ENCODE measurements at regions not wholly inside any gene's neighbourhood (a gene's known extent, or its start where the extent isn't known, plus 50 kb on each side); places are given as distances from the start of the nearest gene placed in this dataset.

DNA sequence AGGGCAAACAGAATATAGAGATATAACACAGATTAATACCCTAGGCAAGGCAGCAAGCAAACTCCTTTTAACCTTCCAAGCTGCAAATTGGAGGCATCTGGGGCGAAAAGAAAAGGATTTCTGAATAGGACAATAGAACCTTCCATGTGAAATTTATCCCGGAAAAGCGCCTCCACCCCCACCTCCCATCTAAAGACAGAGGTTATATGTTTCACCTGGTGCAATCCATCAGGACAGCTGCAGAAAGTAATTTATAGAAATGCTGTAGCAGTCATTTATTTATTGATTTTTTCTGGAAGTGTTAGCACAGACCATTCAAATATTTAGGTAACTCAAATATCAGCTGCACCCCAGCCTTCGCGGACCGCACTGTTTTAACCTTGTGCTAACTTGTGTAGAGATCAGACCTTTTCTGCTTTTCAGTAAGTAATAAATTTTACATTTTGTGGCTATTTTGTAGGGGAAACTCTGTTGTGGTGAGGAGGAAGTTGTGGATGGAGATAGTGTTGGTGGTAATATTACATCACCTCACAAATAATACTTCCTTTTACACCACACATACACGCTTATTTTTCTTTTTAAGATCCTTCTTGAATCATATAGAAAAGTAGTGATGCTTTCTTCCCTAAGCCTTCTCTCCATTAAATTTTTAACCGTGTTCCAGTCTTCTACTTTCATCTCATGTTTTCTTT lies 919.3 kb upstream of the CDH2 start:
- no peak for DNase-seq (ENCODE audit: low read depth in 2 of 2)

DNA sequence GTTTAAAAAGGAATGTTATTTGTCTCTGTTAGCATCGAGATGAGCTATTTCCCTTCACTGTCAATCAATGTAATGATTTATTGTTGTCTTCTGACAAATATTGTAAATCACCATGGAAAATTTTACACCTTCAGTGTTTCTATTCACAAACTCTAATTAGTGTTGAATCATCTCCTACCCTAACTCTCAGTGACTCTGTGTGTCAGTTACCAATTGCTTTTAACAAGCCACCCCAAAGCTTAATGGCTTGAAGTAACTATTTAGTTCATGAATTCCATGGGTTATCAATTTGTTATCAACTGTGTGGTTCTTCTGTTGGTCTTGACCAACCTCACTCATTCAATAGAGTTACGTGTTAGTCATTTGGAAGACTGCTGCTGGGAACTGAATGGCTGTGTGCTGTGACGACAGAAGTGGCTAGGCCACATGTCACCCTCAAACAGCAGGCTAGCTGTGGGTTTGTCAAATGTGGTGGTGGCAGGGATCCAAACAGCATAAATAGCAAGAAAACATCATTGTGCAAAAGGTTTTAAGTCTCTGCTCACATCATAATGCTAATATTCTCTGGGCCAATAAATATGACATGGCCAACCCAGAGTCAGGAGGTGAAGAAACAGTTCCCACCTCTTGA lies 910.8 kb upstream of the CDH2 start:
- DNase-seq (ENCODE audit: low read depth in 2 of 2) = no peak

DNA sequence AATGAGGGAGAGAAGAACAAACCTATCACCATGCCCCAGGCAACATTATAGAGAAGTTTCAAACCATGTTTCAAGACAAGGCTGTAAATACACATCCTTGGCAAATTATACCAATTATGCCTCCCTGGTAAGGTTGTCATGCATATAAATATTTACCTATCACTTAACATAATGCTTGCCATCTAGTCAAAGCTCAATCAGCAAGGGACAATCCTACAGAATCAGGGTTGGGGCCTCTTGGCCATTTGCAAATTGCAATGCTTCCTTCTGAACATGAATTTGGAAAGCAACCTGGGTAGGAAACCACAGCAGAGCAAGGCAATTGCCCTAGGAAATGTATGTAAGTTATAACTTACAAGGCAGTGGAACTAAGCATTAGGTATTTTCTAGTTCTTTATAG lies 907.2 kb upstream of the CDH2 start:
- no peak for DNase-seq (ENCODE audit: low read depth in 2 of 2)

DNA sequence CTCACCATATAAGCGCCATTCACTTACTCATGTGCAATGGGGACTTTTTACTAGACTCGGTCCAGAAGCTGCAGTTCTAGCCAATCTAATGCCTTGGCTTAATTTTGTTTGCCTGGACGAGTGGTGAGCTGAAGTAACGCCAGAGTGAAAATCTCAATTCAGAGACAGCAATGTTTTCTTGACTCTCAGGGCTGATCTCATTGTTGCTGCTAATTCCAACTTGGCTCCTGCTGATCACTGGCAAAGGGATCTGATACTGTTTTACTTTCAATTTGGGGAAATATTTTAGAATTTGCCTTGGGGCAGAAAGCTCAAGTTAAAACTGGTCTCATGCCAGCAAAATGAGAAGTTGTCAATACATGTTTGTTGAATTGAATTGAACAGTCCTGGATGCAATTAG lies 906.6 kb upstream of the CDH2 start:
- DNase-seq (ENCODE audit: low read depth in 2 of 2) = no peak

DNA sequence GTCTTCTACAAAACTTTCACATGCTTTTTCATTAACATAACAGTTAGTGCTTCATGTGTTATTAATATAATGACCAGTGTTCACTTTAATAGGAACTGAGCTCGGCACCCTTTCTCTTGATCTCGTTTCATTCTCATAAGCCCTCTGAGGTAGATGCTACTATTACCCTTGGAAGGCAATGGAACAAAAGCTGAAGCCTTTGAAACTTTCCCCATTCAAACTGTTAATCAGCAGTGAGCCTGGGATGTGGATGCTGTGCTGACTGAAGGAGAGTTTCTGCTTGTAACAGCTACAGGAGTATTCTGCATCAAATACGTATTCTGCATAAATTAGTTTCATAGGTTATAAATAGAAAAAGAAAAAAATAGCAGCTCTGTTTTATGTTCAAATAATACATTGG lies 904.0 kb upstream of the CDH2 start:
- DNase-seq (ENCODE audit: low read depth in 2 of 2) = no peak

DNA sequence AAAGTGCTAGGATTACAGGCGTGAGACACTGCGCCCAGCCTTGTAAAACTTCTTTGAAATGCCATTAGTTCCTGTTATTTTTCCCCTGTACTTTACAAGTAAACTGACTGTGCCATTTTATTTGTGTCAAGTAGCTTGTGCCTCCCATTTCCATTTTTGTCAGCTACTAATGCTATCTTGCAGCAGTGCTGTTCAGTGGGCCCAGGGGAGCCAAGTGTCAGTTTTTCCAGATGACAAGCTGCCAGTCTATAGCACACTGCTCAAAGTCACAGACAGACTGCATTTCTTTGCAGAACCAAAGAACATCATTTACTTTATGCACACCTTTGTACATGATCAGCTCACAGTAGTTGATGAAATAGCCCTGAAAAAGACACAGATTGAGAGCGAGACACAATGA lies 901.3 kb upstream of the CDH2 start:
- peak; percentile 2 to 14 for DNase-seq (ENCODE audit: low read depth in 2 of 2)

DNA sequence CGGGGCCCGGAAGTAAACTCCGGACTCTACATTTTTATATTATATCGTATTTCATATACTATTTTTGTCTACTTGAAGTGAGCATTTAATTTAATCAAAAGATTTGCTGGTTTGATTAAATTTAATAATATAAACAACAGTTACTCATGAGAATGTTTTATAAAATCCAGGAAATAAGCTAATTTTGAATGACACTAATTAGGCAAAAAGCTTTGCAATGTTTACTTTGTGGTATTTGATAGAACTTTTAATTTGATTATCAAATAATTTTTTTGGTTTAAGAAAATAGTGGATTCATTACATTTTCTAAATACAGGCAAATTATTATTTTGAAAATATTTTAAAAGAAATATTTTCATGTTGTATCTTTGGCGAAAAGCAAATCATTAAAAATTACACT lies 900.4 kb upstream of the CDH2 start:
- DNase-seq (ENCODE audit: low read depth in 2 of 2) = no peak

DNA sequence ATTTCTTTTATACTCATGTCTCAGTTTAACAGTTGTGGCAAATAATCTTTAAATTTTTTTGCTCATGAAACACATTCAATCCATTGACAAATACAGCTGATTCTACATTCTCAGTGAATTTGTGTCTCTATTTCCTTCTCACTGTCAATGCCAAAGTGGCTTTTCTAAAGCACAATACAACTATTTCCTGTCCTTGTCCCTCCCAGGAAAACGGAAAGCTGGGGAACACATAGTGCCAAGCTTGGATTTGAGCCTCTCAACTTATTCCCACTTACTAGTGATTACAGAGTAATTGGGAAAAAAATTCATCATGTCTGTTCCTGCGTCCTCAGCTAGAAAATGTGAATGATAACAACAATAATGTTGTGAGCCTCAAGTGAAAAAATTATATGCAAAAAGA lies 899.7 kb upstream of the CDH2 start:
- DNase-seq (ENCODE audit: low read depth in 2 of 2) = peak; percentile 29 to 34

DNA sequence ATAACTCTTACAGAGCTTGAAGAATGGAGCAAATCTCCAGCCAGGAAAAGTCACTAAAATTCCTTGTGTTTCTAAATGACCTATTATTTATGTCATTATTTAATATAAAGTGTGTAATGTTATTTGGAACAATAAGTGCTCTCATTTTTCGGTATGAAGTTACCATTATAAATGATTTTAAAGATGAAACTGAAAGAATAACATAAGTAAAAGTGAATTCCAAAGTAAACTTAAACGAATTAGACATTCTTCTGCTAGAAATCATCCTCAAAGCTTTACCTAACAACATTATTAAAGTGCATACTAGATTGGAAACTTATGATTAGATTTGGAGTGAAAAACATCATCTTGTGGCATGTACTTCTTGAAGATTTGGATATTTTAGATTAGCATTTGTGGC lies 897.2 kb upstream of the CDH2 start:
- no peak for DNase-seq (ENCODE audit: low read depth in 2 of 2)

DNA sequence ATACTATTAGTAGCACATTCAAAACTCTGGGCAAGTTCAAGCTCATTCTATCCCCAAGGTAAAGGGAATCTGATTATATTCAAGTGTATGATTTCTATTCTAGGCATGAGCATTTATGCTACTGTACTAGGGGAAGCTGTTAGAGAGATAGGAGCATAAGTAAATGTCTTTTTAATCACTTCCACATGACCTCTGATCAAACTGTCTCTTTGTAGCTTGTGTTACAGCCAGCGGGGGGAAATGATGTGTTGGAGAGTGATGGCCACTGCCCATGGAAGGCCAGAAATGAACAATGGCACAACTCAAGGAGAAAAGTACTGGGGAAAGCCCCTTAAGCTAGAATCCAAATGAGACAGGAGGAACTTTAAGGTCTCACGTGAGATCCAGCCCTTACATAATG lies 894.9 kb upstream of the CDH2 start:
- no peak for DNase-seq (ENCODE audit: low read depth in 2 of 2)

DNA sequence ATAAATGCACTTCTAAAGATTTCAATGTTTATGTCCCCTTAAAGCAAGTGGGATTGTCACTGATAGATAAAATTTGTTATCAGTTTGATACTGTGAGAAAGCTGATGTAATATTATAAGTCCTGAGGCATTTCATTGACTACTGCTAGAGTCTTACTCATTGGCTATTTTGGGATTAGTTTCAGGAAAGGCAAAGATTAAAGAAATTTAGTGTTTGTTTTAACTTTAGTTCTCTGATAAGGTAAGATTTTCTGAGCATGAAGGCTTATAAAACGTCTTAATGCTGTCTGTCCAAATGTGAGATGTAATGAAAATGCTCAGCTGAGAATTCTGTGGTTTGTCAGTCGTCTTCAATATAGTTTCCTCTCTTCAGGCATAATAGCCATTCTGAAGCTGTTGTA lies 886.4 kb upstream of the CDH2 start:
- DNase-seq (ENCODE audit: low read depth in 2 of 2) = no peak

DNA sequence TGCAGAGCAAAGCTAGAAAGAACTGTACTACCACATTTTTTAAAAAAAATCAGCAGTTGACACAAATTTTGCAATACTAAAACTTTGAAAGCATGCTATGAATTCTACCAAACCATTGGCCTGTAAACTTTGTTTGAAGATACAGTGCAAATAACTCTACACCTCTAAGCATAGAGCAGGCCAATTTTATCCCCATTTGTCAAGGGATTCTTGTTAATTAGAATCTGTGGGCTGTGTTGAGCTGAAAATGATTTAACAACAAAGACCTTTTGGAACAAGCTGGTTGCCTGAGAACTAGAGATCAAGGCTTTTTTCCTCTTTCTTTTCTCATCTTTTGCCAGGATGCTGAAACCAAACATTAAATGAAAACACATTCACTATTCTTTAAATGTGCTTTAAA lies 886.0 kb upstream of the CDH2 start:
- no peak for DNase-seq (ENCODE audit: low read depth in 2 of 2)

DNA sequence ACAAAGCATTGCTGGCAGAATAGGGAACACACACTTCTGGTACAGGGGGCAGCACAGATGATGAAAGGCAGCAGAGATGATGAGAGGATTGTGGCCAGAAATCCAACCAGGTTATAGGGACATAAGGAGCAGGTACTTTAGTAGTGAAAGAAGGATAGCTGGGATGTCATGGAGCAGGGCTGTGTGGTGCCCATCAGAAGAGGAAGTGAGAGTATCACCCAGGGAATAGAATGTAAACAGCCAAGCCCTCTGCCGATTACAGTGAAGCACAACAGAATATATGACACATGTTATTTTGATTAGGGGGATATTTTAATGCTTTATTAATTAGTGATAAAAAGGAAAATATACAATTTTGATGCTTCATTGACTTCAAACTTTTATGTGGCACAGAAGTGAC lies 883.4 kb upstream of the CDH2 start:
- DNase-seq (ENCODE audit: low read depth in 2 of 2) = no peak

DNA sequence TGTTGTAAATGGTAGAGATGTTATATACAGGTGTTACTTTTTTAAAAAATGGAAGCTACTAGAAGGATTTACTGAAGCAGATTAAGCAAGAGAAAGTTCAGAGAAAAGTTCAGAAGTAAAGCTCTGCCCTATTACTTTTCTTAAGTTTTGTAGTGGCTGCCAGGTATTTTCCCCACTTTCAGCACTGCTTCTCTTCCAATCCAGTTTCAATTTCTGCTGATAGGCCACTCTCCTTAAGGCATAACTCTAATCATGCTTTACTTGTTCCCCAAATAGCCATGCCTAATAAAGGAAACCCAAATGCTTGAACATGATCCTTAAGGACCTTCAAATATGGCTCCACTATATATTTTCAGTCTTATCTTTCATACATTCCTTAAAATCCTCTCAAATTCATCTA lies 880.8 kb upstream of the CDH2 start:
- DNase-seq (ENCODE audit: low read depth in 2 of 2) = no peak

DNA sequence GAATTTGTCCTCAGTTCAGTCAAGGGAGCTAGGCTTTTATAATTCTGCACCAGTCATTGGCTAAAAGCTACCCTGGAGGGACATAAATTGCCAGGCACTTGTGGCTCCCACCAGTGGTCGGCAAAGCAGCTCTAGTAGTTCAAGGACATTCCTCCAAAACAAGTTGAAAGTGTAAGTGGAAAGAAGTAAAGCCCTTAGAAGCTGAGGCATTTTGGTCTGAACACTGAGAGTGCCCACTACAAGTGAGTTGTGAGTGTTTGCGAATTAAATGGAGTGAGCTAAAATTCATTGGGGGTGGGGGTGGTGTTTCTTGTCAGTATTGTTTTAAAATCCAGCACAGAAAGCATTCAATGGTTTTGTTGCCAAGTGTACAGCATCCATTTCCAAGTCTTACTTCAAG lies 879.9 kb upstream of the CDH2 start:
- DNase-seq (ENCODE audit: low read depth in 2 of 2) = no peak

DNA sequence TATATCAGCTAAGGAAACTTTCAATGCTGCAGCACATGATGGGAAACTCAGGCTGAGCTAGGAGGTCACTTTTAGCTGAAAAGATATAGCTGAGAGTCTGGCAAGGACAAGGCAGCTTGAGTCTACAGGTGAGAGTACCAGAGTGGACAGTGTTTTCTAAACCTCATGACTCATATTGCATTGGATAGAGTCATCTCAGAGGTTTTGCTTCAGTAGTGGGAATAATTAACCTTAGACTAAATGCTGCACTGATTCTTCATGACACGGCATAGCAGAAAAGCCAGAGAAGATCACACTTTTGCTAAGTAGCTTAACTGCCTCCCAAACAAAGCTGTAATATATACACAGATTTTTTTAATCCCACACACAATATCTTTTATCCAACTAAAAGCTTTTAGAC lies 865.0 kb upstream of the CDH2 start:
- no peak for DNase-seq (ENCODE audit: low read depth in 2 of 2)

DNA sequence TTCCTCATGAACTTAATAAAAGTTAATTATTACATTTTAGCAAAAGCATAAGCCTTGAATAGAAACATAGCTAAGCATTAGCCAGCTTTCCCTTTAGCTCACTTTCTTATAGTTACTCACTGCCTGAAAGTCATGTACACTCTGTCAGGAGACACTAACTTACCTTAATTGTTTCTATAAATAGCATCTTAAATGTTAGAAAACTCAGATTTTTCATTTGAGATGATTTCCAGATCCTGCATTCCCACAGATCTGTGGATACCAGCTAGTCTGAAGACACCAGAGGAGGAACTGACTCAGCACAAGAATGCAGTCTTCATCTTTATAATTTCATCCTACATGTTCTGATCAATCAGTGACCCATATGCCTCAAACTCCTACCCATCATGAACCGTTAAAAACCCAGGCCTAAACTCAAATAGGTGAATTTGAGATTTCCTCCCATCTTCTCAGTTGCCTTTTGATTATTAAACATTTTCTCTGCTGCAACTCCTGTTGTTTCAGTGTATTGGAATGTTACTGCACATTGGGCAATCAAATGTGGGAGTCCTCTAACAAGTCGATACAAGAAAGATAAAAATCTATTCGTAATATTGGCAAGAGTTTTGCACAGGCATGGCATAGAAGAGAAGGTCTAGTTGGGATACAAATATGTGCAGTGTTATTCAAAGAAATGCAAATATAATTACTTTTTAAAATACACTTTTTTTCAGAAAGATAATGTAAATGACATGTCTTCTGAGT lies 857.4 kb upstream of the CDH2 start:
- no peak for DNase-seq (ENCODE audit: low read depth in 2 of 2)

DNA sequence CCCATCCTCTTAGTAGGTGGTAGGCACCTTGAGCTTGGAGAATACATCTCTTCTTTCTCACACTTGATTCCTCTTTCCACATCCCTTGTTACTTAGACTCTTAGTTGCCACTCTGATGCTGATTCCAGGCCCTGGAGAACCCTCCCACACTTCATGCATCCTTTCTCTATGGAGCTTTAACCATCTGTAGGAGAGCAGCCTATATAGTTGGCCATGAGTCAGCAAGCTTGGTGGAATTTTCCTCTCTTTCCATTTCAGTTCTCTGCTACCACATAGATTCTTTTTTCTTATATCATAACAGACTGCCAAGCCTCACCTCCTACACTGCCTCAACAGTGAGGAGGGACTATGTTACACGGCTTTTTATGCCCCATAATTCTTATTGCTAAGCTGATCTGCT lies 851.6 kb upstream of the CDH2 start:
- DNase-seq (ENCODE audit: low read depth in 2 of 2) = no peak

DNA sequence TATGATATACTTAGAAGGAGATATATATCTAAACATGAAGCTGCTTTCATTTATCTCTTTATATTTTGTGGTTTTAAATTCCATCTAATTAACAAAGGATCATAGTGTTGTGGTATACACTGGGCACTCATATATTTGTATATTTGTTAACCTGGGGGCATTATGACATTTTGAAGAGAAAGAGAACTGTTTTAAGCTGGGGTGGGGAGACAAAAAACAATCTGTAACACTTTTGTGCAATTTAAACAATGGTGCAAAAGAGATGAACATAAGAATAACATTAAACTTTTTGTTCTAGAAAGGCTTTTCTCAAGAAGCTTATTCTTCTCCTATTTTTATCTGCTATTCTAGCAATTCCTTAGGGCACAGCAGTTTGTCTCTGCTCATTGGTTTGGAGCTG lies 842.0 kb upstream of the CDH2 start:
- no peak for DNase-seq (ENCODE audit: low read depth in 2 of 2)

DNA sequence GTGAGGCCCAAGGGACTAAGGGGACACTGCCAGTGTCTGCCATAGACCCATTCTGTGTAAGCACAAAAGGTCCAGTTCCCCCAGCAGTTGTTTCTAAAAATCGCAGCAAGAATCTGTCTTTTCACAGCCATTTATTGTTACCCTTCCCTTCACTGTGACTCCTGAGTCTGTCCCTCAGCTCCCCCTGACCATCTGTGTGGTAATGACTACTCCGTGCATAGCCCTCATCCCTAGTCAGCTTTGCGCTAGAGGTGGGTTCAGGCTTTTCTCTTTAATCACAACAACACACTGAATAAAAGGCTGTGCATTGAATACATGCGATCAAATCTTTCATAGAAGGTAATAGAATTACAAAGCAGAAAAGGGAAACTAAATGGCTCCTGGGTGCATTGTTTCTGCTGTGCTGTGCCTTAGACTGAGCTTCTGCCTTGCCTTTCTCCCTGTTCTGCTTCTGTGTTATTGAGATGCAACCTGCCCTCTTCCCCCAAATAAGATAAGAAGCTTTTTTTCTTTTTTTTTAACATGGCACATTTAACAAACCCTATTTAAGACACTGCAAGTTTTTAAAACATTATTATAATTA lies 836.0 kb upstream of the CDH2 start:
- DNase-seq (ENCODE audit: low read depth in 2 of 2) = no peak

DNA sequence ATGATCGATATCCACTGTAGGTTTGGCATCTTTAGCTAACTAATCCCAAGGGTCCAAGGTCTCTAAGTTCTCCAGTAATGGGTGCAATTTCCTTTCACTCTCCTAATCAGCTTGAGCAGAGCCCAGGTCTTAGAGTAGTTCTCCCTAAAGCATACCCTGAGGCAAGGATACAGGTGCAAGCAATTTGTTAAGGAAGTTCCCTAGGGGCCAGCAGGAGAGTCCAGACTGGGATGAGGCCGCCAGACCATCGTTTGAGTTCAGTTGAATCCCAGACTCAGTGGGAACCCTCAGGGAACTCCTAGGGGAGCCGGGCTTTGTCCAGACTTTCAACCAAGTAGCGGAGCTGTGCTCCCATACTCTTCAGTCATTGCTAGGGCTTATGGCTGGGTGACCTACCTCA lies 835.4 kb upstream of the CDH2 start:
- DNase-seq (ENCODE audit: low read depth in 2 of 2) = no peak

DNA sequence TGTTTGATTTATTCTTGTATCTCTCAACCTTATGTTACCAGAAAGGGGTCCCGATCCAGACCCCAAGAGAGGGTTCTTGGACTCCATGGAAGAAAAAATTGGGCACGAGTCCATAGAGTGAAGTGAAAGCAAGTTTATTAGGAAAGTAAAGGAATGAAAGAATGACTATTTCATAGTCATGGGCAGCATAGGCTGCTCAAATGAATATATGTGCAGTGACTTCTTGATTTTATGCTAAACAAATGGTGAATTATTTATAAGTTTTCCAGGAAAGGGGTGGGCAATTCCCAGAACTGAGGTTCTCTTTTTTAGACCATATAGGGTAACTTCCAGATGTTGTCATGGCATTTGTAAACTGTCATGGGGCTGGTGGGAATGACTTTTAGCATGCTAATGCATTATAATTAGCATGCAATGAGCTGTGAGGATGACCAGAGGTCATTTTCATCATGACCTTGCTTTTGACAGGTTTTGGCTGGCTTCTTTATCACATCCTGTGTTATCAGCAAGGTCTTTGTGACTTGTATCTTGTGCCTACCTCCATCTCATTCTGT lies 832.4 kb upstream of the CDH2 start:
- DNase-seq (ENCODE audit: low read depth in 2 of 2) = no peak

Measured in dermis microvascular lymphatic vessel endothelial cell (primary cell).